OCI-LY7 (cell line): ENCODE measurements at regions not wholly inside any gene's neighbourhood (a gene's known extent, or its start where the extent isn't known, plus 50 kb on each side); places are given as distances from the start of the nearest gene placed in this dataset.

ENCODE experiments used
- CTCF ChIP-seq: fragments of 200-600 bp; sonication (generic); conservative IDR thresholded peaks from 2 replicates; pipeline ENCODE4 v1.5.1; 2014; ENCODE audit warnings: mild to moderate bottlenecking, antibody characterized with exemption, low read length, moderate library complexity, mixed read lengths
- EZH2phosphoT487 ChIP-seq: fragments of 200-600 bp; sonication (generic); IDR thresholded peaks from 2 replicates; pipeline ENCODE4 v1.6.1; 2018; ENCODE audit warnings: low read depth, borderline replicate concordance, mild to moderate bottlenecking, mixed run types, antibody characterized with exemption, low read length, moderate library complexity, mixed read lengths

- TF ChIP-seq CTCF (no peak), EZH2phosphoT487 (no peak)
Measured at GRCh38 chr6:141248021-141248799, 884.5 kb upstream of the GJE1 start.
